ENCODE measurements at regions not wholly inside any gene's neighbourhood (a gene's known extent, or its start where the extent isn't known, plus 50 kb on each side); places are given as distances from the start of the nearest gene placed in this dataset.

GRCh38 chr6:98137391-98137790 is 697.0 kb upstream of the POU3F2 start:
- TF ChIP-seq CTCF (conservative IDR thresholded peaks at IDR 0.05; ENCODE audit: low read length) (no peak), EZH2phosphoT487 (IDR thresholded peaks at IDR 0.05; ENCODE audit: borderline replicate concordance) (no peak)
